ENCODE measurements at regions not wholly inside any gene's neighbourhood (a gene's known extent, or its start where the extent isn't known, plus 50 kb on each side); places are given as distances from the start of the nearest gene placed in this dataset.

DNA sequence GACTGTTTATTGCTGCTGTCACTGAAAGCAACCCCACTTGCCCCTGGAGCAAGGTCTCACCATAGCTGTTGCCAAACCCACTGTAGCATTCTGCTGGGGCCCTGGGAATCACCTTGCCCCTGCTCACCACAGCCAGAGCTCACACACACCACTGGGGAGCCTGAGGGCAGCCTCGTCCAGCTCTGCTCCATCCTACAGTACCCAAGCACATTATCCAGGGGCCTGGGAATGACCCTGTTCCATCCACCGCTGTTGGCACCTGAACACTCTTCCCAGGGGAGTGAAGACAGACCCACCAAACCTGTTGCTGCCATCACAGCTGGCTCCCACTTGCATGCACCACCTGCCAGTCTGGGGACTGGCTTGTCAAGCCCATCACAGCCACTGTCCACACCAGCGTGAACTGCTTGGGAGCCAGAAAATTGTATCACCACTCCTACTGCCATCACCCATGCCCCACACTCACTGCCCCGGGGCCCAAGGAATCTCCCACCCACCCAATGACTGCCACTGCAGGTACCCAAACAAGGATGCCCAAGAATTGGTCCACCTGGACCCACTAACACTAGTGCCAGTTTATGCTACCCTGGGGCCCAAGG is 811.3 kb downstream of the KLHL13 start:
- Mint-ChIP-seq H3K4me1 (no peaks in the 10 kb centered on the region), H3K9me3 (peaks cover 0 to 2% of the 10 kb centered on the region in 2 experiments; a peak in 2 of 5 replicates), H3K36me3 (ENCODE audit: insufficient read depth in 1 of 3, low read depth in 3 of 3) (peaks cover 0 to 4% (median 0%) of the 10 kb centered on the region in 3 experiments; a peak in 2 of 7 replicates), H3K27me3 (ENCODE audit: low read depth) (0 out of 2 replicates have a peak, but pooled peaks cover 1% of the 10 kb centered on the region), H3K27ac (no peak overlapping the region), H3K4me3 (no peak overlapping the region)
- H3K27ac ChIP-seq (ENCODE audit: insufficient read length, low read depth, low read length): no peak overlapping the region
- no peaks in the 10 kb centered on the region for H3K23me2 ChIP-seq (ENCODE audit: insufficient read length, low read depth, low read length, poor library complexity, severe bottlenecking)
- no peaks in the 10 kb centered on the region for H3K79me2 ChIP-seq (ENCODE audit: insufficient read depth, low read length)
- DNase-seq: no peak
- no peak overlapping the region for H4K8ac ChIP-seq (replicated peaks; ENCODE audit: insufficient read length, low read depth, low read length)
- H2BK120ac ChIP-seq (ENCODE audit: low read depth, low read length, poor library complexity, severe bottlenecking): no peak overlapping the region
- H2AK5ac ChIP-seq (ENCODE audit: insufficient read length, low read length): no peak overlapping the region
- no peak overlapping the region for H3T11ph ChIP-seq (ENCODE audit: low read length)
- no peak overlapping the region for H3K23ac ChIP-seq (ENCODE audit: insufficient read length, low read depth, low read length)
- H2BK20ac ChIP-seq (ENCODE audit: low read depth, low read length, poor library complexity, severe bottlenecking): no peak overlapping the region
- no peak overlapping the region for H3K18ac ChIP-seq (ENCODE audit: insufficient read length, low read depth, low read length)
- no peak overlapping the region for H3K14ac ChIP-seq (ENCODE audit: insufficient read depth, low read length)
- WGBS (ENCODE audit: extremely low coverage, insufficient read length, low lambda C conversion rate): no CpG with 5 or more reads among the region's 4 CpGs
- no peak overlapping the region for H4K91ac ChIP-seq (ENCODE audit: insufficient read length, low read depth, low read length)
- H3K56ac ChIP-seq (ENCODE audit: insufficient read length, low read depth, low read length): no peak overlapping the region
- H4K5ac ChIP-seq (ENCODE audit: insufficient read length, low read depth, low read length): no peak overlapping the region
- no peak overlapping the region for H2BK5ac ChIP-seq (ENCODE audit: insufficient read length, low read length)
- H3K27me3 ChIP-seq (ENCODE audit: insufficient read depth, low read length): no peaks in the 10 kb centered on the region
- no peak overlapping the region for H2AFZ ChIP-seq (ENCODE audit: low read length)
- H2BK12ac ChIP-seq (ENCODE audit: insufficient read length, low read depth, low read length): no peak overlapping the region
- no peaks in the 10 kb centered on the region for H3K9me3 ChIP-seq (ENCODE audit: control insufficient read depth, low read depth, low read length)
- H3K79me1 ChIP-seq (ENCODE audit: insufficient read depth, low read depth, low read length, poor library complexity, severe bottlenecking): no peaks in the 10 kb centered on the region
- TF ChIP-seq, protein P1, sequence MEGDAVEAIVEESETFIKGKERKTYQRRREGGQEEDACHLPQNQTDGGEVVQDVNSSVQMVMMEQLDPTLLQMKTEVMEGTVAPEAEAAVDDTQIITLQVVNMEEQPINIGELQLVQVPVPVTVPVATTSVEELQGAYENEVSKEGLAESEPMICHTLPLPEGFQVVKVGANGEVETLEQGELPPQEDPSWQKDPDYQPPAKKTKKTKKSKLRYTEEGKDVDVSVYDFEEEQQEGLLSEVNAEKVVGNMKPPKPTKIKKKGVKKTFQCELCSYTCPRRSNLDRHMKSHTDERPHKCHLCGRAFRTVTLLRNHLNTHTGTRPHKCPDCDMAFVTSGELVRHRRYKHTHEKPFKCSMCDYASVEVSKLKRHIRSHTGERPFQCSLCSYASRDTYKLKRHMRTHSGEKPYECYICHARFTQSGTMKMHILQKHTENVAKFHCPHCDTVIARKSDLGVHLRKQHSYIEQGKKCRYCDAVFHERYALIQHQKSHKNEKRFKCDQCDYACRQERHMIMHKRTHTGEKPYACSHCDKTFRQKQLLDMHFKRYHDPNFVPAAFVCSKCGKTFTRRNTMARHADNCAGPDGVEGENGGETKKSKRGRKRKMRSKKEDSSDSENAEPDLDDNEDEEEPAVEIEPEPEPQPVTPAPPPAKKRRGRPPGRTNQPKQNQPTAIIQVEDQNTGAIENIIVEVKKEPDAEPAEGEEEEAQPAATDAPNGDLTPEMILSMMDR (conservative IDR thresholded peaks at IDR 0.05): no peak
- no peaks in the 10 kb centered on the region for H4K20me1 ChIP-seq (ENCODE audit: control insufficient read depth, insufficient read depth, insufficient read length)
- H3K4ac ChIP-seq (ENCODE audit: low read depth, low read length): no peak overlapping the region
- H2BK15ac ChIP-seq (ENCODE audit: low read depth, low read length): no peak overlapping the region
- H3K4me2 ChIP-seq (ENCODE audit: insufficient read depth, insufficient read length, low read length): no peak overlapping the region
- no peak overlapping the region for H3K9ac ChIP-seq (ENCODE audit: extremely low read depth, insufficient read length, low read length)
- H3K4me1 ChIP-seq (ENCODE audit: insufficient read depth, low read length): no peaks in the 10 kb centered on the region
